Suprapubic skin (tissue), 4 donors: ENCODE measurements at regions not wholly inside any gene's neighbourhood (a gene's known extent, or its start where the extent isn't known, plus 50 kb on each side); places are given as distances from the start of the nearest gene placed in this dataset.
"Not testable (repeated sequence)": the region's sequence is repeated elsewhere in the genome, so short reads cannot be mapped to it uniquely, and the experiment has no call there.

Experiments
- DNase-seq, 2 donors: peaks; one replicate each; pipeline ENCODE4 v3.0.0-alpha.2; 2019; ENCODE audit warnings: low spot score in 2 of 2
- H3K27ac ChIP-seq: fragments of 200-600 bp; sonication (generic); one replicate; pipeline ENCODE4 v1.5.1; 2019
- H3K27me3 ChIP-seq: fragments of 200-600 bp; sonication (generic); one replicate; pipeline ENCODE4 v1.5.1; 2019
- H3K36me3 ChIP-seq: fragments of 200-600 bp; sonication (generic); one replicate; pipeline ENCODE4 v1.5.1; 2019
- H3K4me1 ChIP-seq: fragments of 200-600 bp; sonication (generic); one replicate; pipeline ENCODE4 v1.5.1; 2019
- H3K4me3 ChIP-seq: fragments of 200-600 bp; sonication (generic); one replicate; pipeline ENCODE4 v1.5.1; 2019; ENCODE audit warnings: mild to moderate bottlenecking
- H3K9me3 ChIP-seq: fragments of 200-600 bp; sonication (generic); one replicate; pipeline ENCODE4 v1.5.1; 2019
- CTCF ChIP-seq, 2 donors: fragments of 200-600 bp in 1 of 2; fragments of 450-650 bp in 1 of 2; sonication (generic) in 1 of 2; IDR thresholded peaks; one replicate each; pipeline ENCODE4 v1.5.1; 2016 to 2019; ENCODE audit warnings: antibody characterized with exemption in 2 of 2, mild to moderate bottlenecking in 1 of 2, moderate library complexity in 1 of 2
- EP300 ChIP-seq: sonication (generic); formaldehyde crosslinking; IDR thresholded peaks from one replicate; pipeline ENCODE4 v1.6.1; 2017; ENCODE audit warnings: antibody characterized with exemption
- POLR2A ChIP-seq, 2 donors: fragments of 450-650 bp; IDR thresholded peaks; one replicate each; pipeline ENCODE4 v1.6.1; 2017; ENCODE audit warnings: antibody characterized with exemption in 2 of 2, mild to moderate bottlenecking in 2 of 2, moderate library complexity in 2 of 2
- POLR2AphosphoS5 ChIP-seq, 3 donors: sonication (generic); formaldehyde crosslinking; IDR thresholded peaks; one replicate each; pipeline ENCODE4 v1.6.1; 2017; ENCODE audit warnings: antibody characterized with exemption in 3 of 3
- WGBS: methylation state at CpG from one replicate; pipeline ENCODE4 v1.1.5; 2018; 5-methylcytosine and 5-hydroxymethylcytosine counted together

GRCh38 chrX:23513121-23513520 lies 154.2 kb upstream of the PRDX4 start:
- Histone ChIP-seq H3K36me3 (no peaks in the 10 kb centered on the region), H3K27me3 (no peaks in the 10 kb centered on the region)
- DNase-seq: no peak

GRCh38 chrX:23514082-23514481 lies 153.2 kb upstream of the PRDX4 start:
- H3K4me3 ChIP-seq: no peak overlapping the region
- no peak for DNase-seq
- H3K4me1 ChIP-seq: no peaks in the 10 kb centered on the region
- H3K27ac ChIP-seq: no peak overlapping the region
- WGBS: 91% methylated on average over 2 of the region's 2 CpGs
- H3K27me3 ChIP-seq: no peaks in the 10 kb centered on the region
- TF ChIP-seq CTCF (IDR thresholded peaks at IDR 0.05) (no peak), EP300 (no peak), POLR2AphosphoS5 (IDR thresholded peaks at IDR 0.05) (no peak), POLR2A (IDR thresholded peaks at IDR 0.05) (no peak)
- H3K36me3 ChIP-seq: no peaks in the 10 kb centered on the region
- no peaks in the 10 kb centered on the region for H3K9me3 ChIP-seq

More at GRCh38 chrX:23513121-23513520, 154.2 kb upstream of the PRDX4 start:
- H3K4me1 ChIP-seq: no peaks in the 10 kb centered on the region
- H3K27ac ChIP-seq: no peak overlapping the region
- WGBS: 30% methylated on average over 2 of the region's 2 CpGs
- H3K4me3 ChIP-seq: no peak overlapping the region
- no peak for TF ChIP-seq CTCF (IDR thresholded peaks at IDR 0.05)
- no peak for TF ChIP-seq POLR2A (IDR thresholded peaks at IDR 0.05)
- no peak for TF ChIP-seq POLR2AphosphoS5 (IDR thresholded peaks at IDR 0.05)
- no peak for TF ChIP-seq EP300
- H3K9me3 ChIP-seq: no peaks in the 10 kb centered on the region

- no peaks in the 10 kb centered on the region for H3K36me3 ChIP-seq
- TF ChIP-seq POLR2AphosphoS5 (IDR thresholded peaks at IDR 0.05) (no peak), POLR2A (IDR thresholded peaks at IDR 0.05) (no peak), CTCF (IDR thresholded peaks at IDR 0.05) (no peak), EP300 (no peak)
- 42% methylated on average over 2 of the region's 2 CpGs for WGBS
Observed at GRCh38 chrX:23515028-23515427, 152.3 kb upstream of the PRDX4 start.

GRCh38 chrX:23523026-23523657 lies 144.2 kb upstream of the PRDX4 start:
- not testable (repeated sequence) for DNase-seq, H3K4me1 ChIP-seq, H3K9me3 ChIP-seq, H3K27me3 ChIP-seq, H3K4me3 ChIP-seq, H3K36me3 ChIP-seq, H3K27ac ChIP-seq
- 96% methylated on average over 20 of the region's 37 CpGs for WGBS

More at GRCh38 chrX:23515028-23515427, 152.3 kb upstream of the PRDX4 start:
- no peaks in the 10 kb centered on the region for H3K27me3 ChIP-seq
- H3K4me1 ChIP-seq: no peaks in the 10 kb centered on the region
- no peak overlapping the region for H3K4me3 ChIP-seq
- H3K27ac ChIP-seq: no peak overlapping the region
- H3K9me3 ChIP-seq: no peaks in the 10 kb centered on the region
- no peak for DNase-seq

GRCh38 chrX:23524467-23524866 lies 142.8 kb upstream of the PRDX4 start:
- no peak for TF ChIP-seq POLR2A (IDR thresholded peaks at IDR 0.05)
- TF ChIP-seq POLR2AphosphoS5 (IDR thresholded peaks at IDR 0.05): no peak
- TF ChIP-seq EP300: no peak
- TF ChIP-seq CTCF (IDR thresholded peaks at IDR 0.05): no peak
- 84% methylated on average over 4 of the region's 5 CpGs for WGBS
- Histone ChIP-seq H3K9me3 (no peaks in the 10 kb centered on the region), H3K36me3 (no peaks in the 10 kb centered on the region), H3K27ac (no peak overlapping the region), H3K4me1 (no peaks in the 10 kb centered on the region), H3K27me3 (no peaks in the 10 kb centered on the region), H3K4me3 (no peak overlapping the region)
- DNase-seq: no peak

GRCh38 chrX:23525531-23525930 lies 141.8 kb upstream of the PRDX4 start:
- Histone ChIP-seq H3K27ac (no peak overlapping the region), H3K36me3 (no peaks in the 10 kb centered on the region), H3K4me1 (no peaks in the 10 kb centered on the region), H3K27me3 (no peaks in the 10 kb centered on the region), H3K4me3 (no peak overlapping the region), H3K9me3 (no peaks in the 10 kb centered on the region)
- DNase-seq: no peak
- TF ChIP-seq CTCF (IDR thresholded peaks at IDR 0.05) (no peak), EP300 (no peak), POLR2A (IDR thresholded peaks at IDR 0.05) (no peak), POLR2AphosphoS5 (IDR thresholded peaks at IDR 0.05) (no peak)
- 50% methylated on average over 1 of the region's 1 CpG for WGBS
